Heart right ventricle (tissue), 16 donors: ENCODE measurements at regions not wholly inside any gene's neighbourhood (a gene's known extent, or its start where the extent isn't known, plus 50 kb on each side); places are given as distances from the start of the nearest gene placed in this dataset.
A peak's percentile ranks its signal among the peaks of the same experiment; 100 is the strongest.
"Not testable (repeated sequence)": the region's sequence is repeated elsewhere in the genome, so short reads cannot be mapped to it uniquely, and the experiment has no call there.

ENCODE experiments used
- ATAC-seq, 8 donors: fragments of 200-7000 bp; cut with Tn5 transposase; one replicate each; pipeline ENCODE4 v1.9.1; 2020; ENCODE audit warnings: mild to moderate bottlenecking in 8 of 8, moderate library complexity in 8 of 8, moderate number of reproducible peaks in 1 of 8
- DNase-seq, 2 donors: peaks; one replicate each; pipeline ENCODE4 v3.0.0-alpha.2; 2020
- H3K27ac ChIP-seq, 10 donors: fragments of 200-600 bp; sonication (generic) in 2 of 10; one replicate each; pipeline versions ENCODE4 v1.5.0 to v1.8.0; 2020 to 2022; ENCODE audit warnings: mild to moderate bottlenecking in 3 of 10
- H3K27me3 ChIP-seq, 7 donors: fragments of 200-600 bp; one replicate each; pipeline ENCODE4 v1.8.0; 2021 to 2022; ENCODE audit warnings: mild to moderate bottlenecking in 2 of 7
- H3K36me3 ChIP-seq, 9 donors: fragments of 200-600 bp; sonication (generic) in 1 of 9; one replicate each; pipeline versions ENCODE4 v1.5.0 to v1.8.0; 2020 to 2022; ENCODE audit warnings: mild to moderate bottlenecking in 2 of 9
- H3K4me1 ChIP-seq, 9 donors: fragments of 200-600 bp; sonication (generic) in 1 of 9; one replicate each; pipeline versions ENCODE4 v1.5.0 to v1.8.0; 2020 to 2022; ENCODE audit warnings: mild to moderate bottlenecking in 4 of 9
- H3K4me3 ChIP-seq, 10 donors: fragments of 200-600 bp; sonication (generic) in 2 of 10; one replicate each; pipeline versions ENCODE4 v1.5.0 to v1.8.0; 2020 to 2022; ENCODE audit warnings: mild to moderate bottlenecking in 7 of 10, moderate library complexity in 2 of 10
- H3K9me3 ChIP-seq, 11 donors: fragments of 200-600 bp in 10 of 11; sonication (generic) in 2 of 11; one replicate each; pipeline versions ENCODE4 v1.5.0 to v1.8.0; 2013 to 2022; ENCODE audit warnings: mild to moderate bottlenecking in 2 of 11, control low read depth in 1 of 11, moderate library complexity in 1 of 11
- WGBS, 2 donors: extraction: QIAGEN DNeasy Blood & Tissue Kit; methylation state at CpG; one replicate each; pipeline ENCODE4 v1.1.7; 2013; ENCODE audit warnings: inconsistent platforms in 1 of 2; 5-methylcytosine and 5-hydroxymethylcytosine counted together
- intact Hi-C, 10 donors: fragments of 100-400 bp; cut with DNase I; formaldehyde crosslinking; loops; one replicate each; pipeline versions ENCODE4 v1.11.1 to v1.14.2; 2022
- TF ChIP-seq, protein P1 (sequence below), 9 donors: fragments of 200-600 bp; sonication (generic) in 2 of 9; IDR thresholded peaks; one replicate each; pipeline versions ENCODE4 v1.5.0 to v1.8.0; 2021 to 2022; ENCODE audit warnings: antibody characterized with exemption in 9 of 9, mild to moderate bottlenecking in 5 of 9, moderate library complexity in 1 of 9
- donor health status: Arrhythmogenic right ventricular cardiomyopathy.
- donor health status: ischemic (EF 13 %, LVEDD 7.1; RV severe dilation, severe dysfunction).
- donor health status: healthy with polysubstance abuse.
- donor health status: DM: no; HTN: yes; CAD: no.
- donor health status: DM: no; HTN: no; CAD: no.
- donor health status: ischemic (EF 25% LVEDD 6.9; RV normal size, moderate dysfunction).
- donor health status: ischemic (EF 25% LVEDD 5.7; RV mildly dilated, moderate dysfunction).
- donor health status: healthy.
- donor health status: DM: yes; HTN: yes; CAD: no.
- donor health status: Ischemic cardiomyopathy.
- donor health status: ischemic (EF 35%, LVEDD 5.7; RV mildly dilated, moderate dysfunction).
- donor health status: nonischemic (EF 11% LVEDD 7.7; RV severe dilation, severe dysfunction).
- donor health status: DM: yes; HTN: yes; CAD: no.
- donor health status: PGD.
- donor health status: ischemic (EF 29% LVEDD 5.4; RV normal size, mild dysfunction).
- donor health status: nonischemic (EF 23%, LVEDD 6.1; RV moderate dilation, normal function).

DNA sequence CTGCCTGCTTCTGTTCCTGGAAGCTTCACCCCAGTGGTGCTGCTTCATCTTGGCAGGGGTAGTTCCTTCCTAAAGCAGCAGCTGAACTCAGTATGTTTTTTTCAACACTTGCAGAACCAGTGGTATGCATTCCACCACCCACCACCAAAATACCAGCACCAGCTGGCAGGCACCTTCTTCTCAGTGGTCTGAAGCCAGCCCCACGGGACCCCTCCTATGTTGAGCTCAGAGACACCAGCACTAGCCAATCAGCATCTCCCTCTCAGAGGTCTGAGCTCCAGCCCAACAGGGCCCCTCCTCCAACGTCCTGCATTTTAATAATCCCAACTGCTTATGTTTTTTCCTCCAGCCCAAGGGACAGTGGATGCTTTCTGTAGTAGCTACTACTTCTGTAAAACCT lies 299.6 kb upstream of the CCL2 start:
- no peak overlapping the region for H3K4me3 ChIP-seq
- no peak for DNase-seq
- ATAC-seq, result no peak
- H3K4me1 ChIP-seq, result no peaks in the 10 kb centered on the region
- intact Hi-C loops, result no loop called here
- H3K27me3 ChIP-seq, result peaks cover 0 to 9% (median 5%) of the 10 kb centered on the region in 7 donors
- no peak overlapping the region for H3K27ac ChIP-seq
- TF ChIP-seq, protein P1, sequence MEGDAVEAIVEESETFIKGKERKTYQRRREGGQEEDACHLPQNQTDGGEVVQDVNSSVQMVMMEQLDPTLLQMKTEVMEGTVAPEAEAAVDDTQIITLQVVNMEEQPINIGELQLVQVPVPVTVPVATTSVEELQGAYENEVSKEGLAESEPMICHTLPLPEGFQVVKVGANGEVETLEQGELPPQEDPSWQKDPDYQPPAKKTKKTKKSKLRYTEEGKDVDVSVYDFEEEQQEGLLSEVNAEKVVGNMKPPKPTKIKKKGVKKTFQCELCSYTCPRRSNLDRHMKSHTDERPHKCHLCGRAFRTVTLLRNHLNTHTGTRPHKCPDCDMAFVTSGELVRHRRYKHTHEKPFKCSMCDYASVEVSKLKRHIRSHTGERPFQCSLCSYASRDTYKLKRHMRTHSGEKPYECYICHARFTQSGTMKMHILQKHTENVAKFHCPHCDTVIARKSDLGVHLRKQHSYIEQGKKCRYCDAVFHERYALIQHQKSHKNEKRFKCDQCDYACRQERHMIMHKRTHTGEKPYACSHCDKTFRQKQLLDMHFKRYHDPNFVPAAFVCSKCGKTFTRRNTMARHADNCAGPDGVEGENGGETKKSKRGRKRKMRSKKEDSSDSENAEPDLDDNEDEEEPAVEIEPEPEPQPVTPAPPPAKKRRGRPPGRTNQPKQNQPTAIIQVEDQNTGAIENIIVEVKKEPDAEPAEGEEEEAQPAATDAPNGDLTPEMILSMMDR (IDR thresholded peaks at IDR 0.05), result no peak
- H3K9me3 ChIP-seq, result peaks cover 0 to 12% (median 0%) of the 10 kb centered on the region in 11 donors
- 38 to 39% methylated on average over 2 of the region's 2 CpGs for WGBS, 2 donors
- no peaks in the 10 kb centered on the region for H3K36me3 ChIP-seq

DNA sequence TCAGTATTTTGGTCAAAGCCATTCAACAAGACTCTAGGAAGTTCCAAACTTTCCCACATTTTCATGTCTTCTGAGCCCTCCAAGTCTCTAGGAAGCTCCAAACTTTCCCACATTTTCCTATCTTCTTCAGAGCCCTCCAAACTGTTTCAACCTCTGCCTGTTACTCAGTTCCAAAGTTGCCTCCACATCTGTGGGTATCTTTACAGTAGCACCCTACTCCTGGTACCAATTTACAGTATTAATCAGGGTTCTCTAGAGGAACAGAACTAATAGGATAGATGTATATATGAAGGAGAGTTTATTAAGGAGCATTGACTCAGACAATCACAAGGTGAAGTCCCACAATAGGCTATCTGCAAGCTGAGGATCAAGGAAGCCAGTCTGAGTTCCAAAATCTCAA lies 296.0 kb upstream of the CCL2 start:
- H3K4me1 ChIP-seq, ATAC-seq, H3K36me3 ChIP-seq, H3K27ac ChIP-seq, intact Hi-C loops, H3K4me3 ChIP-seq, DNase-seq: not testable (repeated sequence)
- H3K9me3 ChIP-seq, result peaks cover 0 to 12% (median 0%) of the 10 kb centered on the region in 11 donors
- peaks cover 0 to 16% (median 8%) of the 10 kb centered on the region in 7 donors for H3K27me3 ChIP-seq

DNA sequence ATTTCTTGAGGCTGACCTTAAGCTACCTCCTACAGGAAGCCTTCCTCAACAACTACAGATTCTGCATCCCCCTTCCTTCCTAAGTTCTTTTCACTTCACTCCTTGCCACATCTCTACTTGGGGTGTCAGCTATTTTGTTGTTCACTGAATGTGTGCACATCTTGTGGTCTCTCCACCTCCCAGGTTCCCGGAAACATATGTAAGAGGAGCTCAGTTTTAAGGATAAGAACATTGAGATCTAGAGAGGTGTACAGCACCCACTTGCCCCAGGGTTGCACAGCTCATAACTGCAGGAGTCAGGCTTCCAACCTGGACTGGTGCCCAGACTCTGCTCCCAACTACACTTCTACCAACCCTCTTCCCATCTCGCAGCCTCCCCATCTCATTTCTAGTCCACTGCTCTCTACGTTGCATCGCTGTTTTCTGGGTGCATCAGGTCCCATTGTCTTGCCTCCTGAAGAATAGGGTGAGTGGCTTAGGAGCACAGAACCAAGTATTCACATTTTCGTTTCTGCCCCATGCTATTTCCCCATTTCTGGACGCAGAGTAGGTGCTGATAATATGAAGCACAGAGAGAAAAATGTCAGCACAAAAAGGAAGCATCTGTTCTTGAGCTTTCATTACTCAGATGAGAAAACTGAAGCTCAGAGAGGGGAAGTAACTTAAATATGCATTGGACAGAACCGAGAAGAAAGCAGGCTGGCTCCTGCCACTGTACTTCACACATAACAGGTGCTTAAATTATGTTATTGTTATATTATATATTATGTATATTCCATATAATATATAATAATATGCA lies 292.0 kb upstream of the CCL2 start:
- ATAC-seq (peak in 1 of 8 donors; percentile 20), DNase-seq (no peak)
- peaks cover 0 to 15% (median 0%) of the 10 kb centered on the region in 9 donors for H3K4me1 ChIP-seq
- intact Hi-C loops, result loop anchor here in 1 of 10 donors (5.0 kb wide), 1 partner anchor 49 kb away; no protein-coding TSS in a partner anchor
- WGBS, 2 donors, result 58 to 60% methylated on average over 7 of the region's 7 CpGs
- TF ChIP-seq, protein P1 (IDR thresholded peaks at IDR 0.05), result no peak
- H3K9me3 ChIP-seq, result peaks cover 0 to 12% (median 0%) of the 10 kb centered on the region in 11 donors
- no peak overlapping the region for H3K27ac ChIP-seq
- H3K27me3 ChIP-seq, result peaks cover 0 to 11% (median 3%) of the 10 kb centered on the region in 7 donors
- H3K36me3 ChIP-seq, result no peaks in the 10 kb centered on the region
- H3K4me3 ChIP-seq, result no peak overlapping the region

DNA sequence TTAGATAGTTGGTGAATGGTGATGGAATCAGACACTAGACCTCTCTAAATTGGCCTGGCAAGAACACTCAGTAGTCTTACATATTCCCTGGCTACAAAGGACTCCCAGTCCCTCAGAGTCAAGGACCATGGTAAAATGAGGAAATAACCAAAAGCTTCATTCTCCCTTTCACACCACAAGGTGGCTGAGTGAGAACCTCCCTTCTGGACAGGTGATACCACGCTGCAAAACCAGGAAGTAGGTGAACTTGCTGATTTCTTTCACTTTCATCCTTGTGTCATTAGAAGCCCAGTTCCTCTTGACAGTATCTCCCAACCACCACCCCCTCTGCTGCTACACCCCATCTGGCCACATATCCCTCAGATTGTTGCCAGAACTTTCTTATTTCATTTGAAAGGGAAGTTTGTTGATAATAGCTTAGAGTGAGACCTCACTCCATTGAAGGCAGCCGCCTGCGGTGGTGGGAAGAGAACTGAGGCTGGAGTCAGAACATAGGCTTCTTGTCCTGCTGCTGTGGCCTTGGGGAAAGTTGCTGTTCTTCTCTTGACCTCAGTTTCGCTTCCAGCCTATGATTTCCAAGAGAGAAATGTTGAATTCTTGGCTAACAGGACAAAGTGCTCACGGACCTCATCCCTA lies 290.6 kb upstream of the CCL2 start:
- intact Hi-C loops, result loop anchor here in 1 of 10 donors (5.0 kb wide), 1 partner anchor 48 kb away; no protein-coding TSS in a partner anchor
- ATAC-seq (peak in 1 of 8 donors; percentile 11), DNase-seq (no peak)
- H3K4me1 ChIP-seq, result peaks cover 0 to 22% (median 0%) of the 10 kb centered on the region in 9 donors
- H3K9me3 ChIP-seq, result peaks cover 0 to 2% (median 0%) of the 10 kb centered on the region in 11 donors
- TF ChIP-seq, protein P1 (IDR thresholded peaks at IDR 0.05), result no peak
- H3K36me3 ChIP-seq, result no peaks in the 10 kb centered on the region
- H3K27ac ChIP-seq, result no peak overlapping the region
- no peak overlapping the region for H3K4me3 ChIP-seq
- 66 to 78% methylated on average over 5 of the region's 5 CpGs for WGBS, 2 donors
- peaks cover 0 to 9% (median 3%) of the 10 kb centered on the region in 7 donors for H3K27me3 ChIP-seq
